ENCODE measurements at regions not wholly inside any gene's neighbourhood (a gene's known extent, or its start where the extent isn't known, plus 50 kb on each side); places are given as distances from the start of the nearest gene placed in this dataset.

GRCh38 chr13:80040981-80041317, 300.0 kb downstream of the SPRY2 start:
- TF ChIP-seq CTCF (IDR thresholded peaks at IDR 0.05) (no peak), POLR2AphosphoS5 (IDR thresholded peaks at IDR 0.05) (no peak)

All from prostate gland (tissue), 2 donors.